ENCODE measurements at regions not wholly inside any gene's neighbourhood (a gene's known extent, or its start where the extent isn't known, plus 50 kb on each side); places are given as distances from the start of the nearest gene placed in this dataset.

GRCh38 chr11:109734566-109734965 lies 312.6 kb downstream of the C11orf87 start:
- TF ChIP-seq CTCF (IDR thresholded peaks at IDR 0.05), result no peak
- no peak for TF ChIP-seq POLR2A (IDR thresholded peaks at IDR 0.05)
- no peak for TF ChIP-seq EP300 (IDR thresholded peaks at IDR 0.05; ENCODE audit: low read depth)
- TF ChIP-seq POLR2AphosphoS5 (IDR thresholded peaks at IDR 0.05), result peak in 1 of 3 donors; percentile 22
